H9 (cell line): ENCODE measurements at regions not wholly inside any gene's neighbourhood (a gene's known extent, or its start where the extent isn't known, plus 50 kb on each side); places are given as distances from the start of the nearest gene placed in this dataset.

ENCODE experiments used
- DNase-seq: peaks from one replicate; pipeline ENCODE4 v3.0.0-alpha.2; 2017
- H2AFZ ChIP-seq: one replicate; pipeline ENCODE4 v1.6.1; 2013; ENCODE audit warnings: mild to moderate bottlenecking, low read length, control low read depth, moderate library complexity
- H2AK5ac ChIP-seq: 2 replicates; pipeline ENCODE4 v1.6.1; 2013; ENCODE audit warnings: low read length, control low read depth, mixed read lengths; ENCODE audit not compliant: insufficient read length
- H2BK120ac ChIP-seq: one replicate; pipeline ENCODE4 v1.6.1; 2013; ENCODE audit warnings: low read depth, mild to moderate bottlenecking, low read length, control low read depth, inconsistent platforms; ENCODE audit not compliant: poor library complexity, severe bottlenecking
- H2BK12ac ChIP-seq: 2 replicates; pipeline ENCODE4 v1.6.1; 2013; ENCODE audit warnings: low read length, control low read depth, mixed read lengths, low read depth; ENCODE audit not compliant: insufficient read length
- H2BK15ac ChIP-seq: 2 replicates; pipeline ENCODE4 v1.6.1; 2013; ENCODE audit warnings: low read depth, low read length, control low read depth
- H2BK20ac ChIP-seq: one replicate; pipeline ENCODE4 v1.6.1; 2013; ENCODE audit warnings: low read depth, mild to moderate bottlenecking, low read length, control low read depth, inconsistent platforms; ENCODE audit not compliant: poor library complexity, severe bottlenecking
- H2BK5ac ChIP-seq: 2 replicates; pipeline ENCODE4 v1.6.1; 2013; ENCODE audit warnings: low read length, control low read depth, mixed read lengths; ENCODE audit not compliant: insufficient read length
- H3K14ac ChIP-seq: 2 replicates; pipeline ENCODE4 v1.6.1; 2013; ENCODE audit warnings: low read length, control low read depth; ENCODE audit not compliant: insufficient read depth
- H3K18ac ChIP-seq: 2 replicates; pipeline ENCODE4 v1.6.1; 2013; ENCODE audit warnings: low read depth, mild to moderate bottlenecking, mixed read lengths, low read length, control low read depth; ENCODE audit not compliant: insufficient read length
- H3K23ac ChIP-seq: 2 replicates; pipeline ENCODE4 v1.6.1; 2013; ENCODE audit warnings: low read length, control low read depth, mixed read lengths, low read depth; ENCODE audit not compliant: insufficient read length
- H3K23me2 ChIP-seq: 2 replicates; pipeline ENCODE4 v1.6.1; 2013; ENCODE audit warnings: low read depth, mild to moderate bottlenecking, mixed read lengths, low read length, control low read depth; ENCODE audit not compliant: insufficient read length, poor library complexity, severe bottlenecking
- H3K27ac ChIP-seq: 2 replicates; pipeline ENCODE4 v1.5.1; 2013; ENCODE audit warnings: low read length, control low read depth, mixed read lengths, low read depth; ENCODE audit not compliant: insufficient read length
- H3K27me3 ChIP-seq: 2 replicates; pipeline ENCODE4 v1.6.1; 2013; ENCODE audit warnings: low read length, control low read depth, inconsistent platforms; ENCODE audit not compliant: insufficient read depth
- H3K4ac ChIP-seq: 2 replicates; pipeline ENCODE4 v1.6.1; 2013; ENCODE audit warnings: low read depth, mild to moderate bottlenecking, control low read depth, inconsistent platforms, low read length, moderate library complexity
- H3K4me1 ChIP-seq: 2 replicates; pipeline ENCODE4 v1.6.1; 2013; ENCODE audit warnings: low read length, control low read depth, inconsistent platforms; ENCODE audit not compliant: insufficient read depth
- H3K4me2 ChIP-seq: 2 replicates; pipeline ENCODE4 v1.6.1; 2013; ENCODE audit warnings: low read length, control low read depth, mixed read lengths; ENCODE audit not compliant: insufficient read length, insufficient read depth
- H3K56ac ChIP-seq: 2 replicates; pipeline ENCODE4 v1.6.1; 2013; ENCODE audit warnings: low read depth, mild to moderate bottlenecking, mixed read lengths, low read length, control low read depth; ENCODE audit not compliant: insufficient read length
- H3K79me1 ChIP-seq: 2 replicates; pipeline ENCODE4 v1.6.1; 2013; ENCODE audit warnings: low read depth, mild to moderate bottlenecking, moderate library complexity, low read length, control low read depth, inconsistent platforms; ENCODE audit not compliant: insufficient read depth, poor library complexity, severe bottlenecking
- H3K79me2 ChIP-seq: 2 replicates; pipeline ENCODE4 v1.6.1; 2013; ENCODE audit warnings: low read length, control low read depth, inconsistent platforms; ENCODE audit not compliant: insufficient read depth
- H3K9ac ChIP-seq: 2 replicates; pipeline ENCODE4 v1.6.1; 2013; ENCODE audit warnings: low read length, control low read depth, mixed read lengths; ENCODE audit not compliant: insufficient read length; ENCODE audit errors: extremely low read depth
- H3K9me3 ChIP-seq: one replicate; pipeline ENCODE4 v1.6.1; 2013; ENCODE audit warnings: low read depth, low read length, inconsistent platforms; ENCODE audit not compliant: control insufficient read depth
- H3T11ph ChIP-seq: one replicate; pipeline ENCODE4 v1.6.1; 2013; ENCODE audit warnings: mild to moderate bottlenecking, low read length, control low read depth, inconsistent platforms
- H4K20me1 ChIP-seq: one replicate; pipeline ENCODE4 v1.6.1; 2013; ENCODE audit not compliant: control insufficient read depth, insufficient read length, insufficient read depth
- H4K5ac ChIP-seq: 2 replicates; pipeline ENCODE4 v1.6.1; 2013; ENCODE audit warnings: low read depth, mild to moderate bottlenecking, mixed read lengths, low read length, control low read depth; ENCODE audit not compliant: insufficient read length
- H4K8ac ChIP-seq: replicated peaks from 2 replicates; pipeline ENCODE4 v1.6.1; 2013; ENCODE audit warnings: low read length, control low read depth, mixed read lengths, low read depth; ENCODE audit not compliant: insufficient read length
- H4K91ac ChIP-seq: 2 replicates; pipeline ENCODE4 v1.6.1; 2013; ENCODE audit warnings: low read depth, mild to moderate bottlenecking, moderate library complexity, mixed read lengths, low read length, control low read depth; ENCODE audit not compliant: insufficient read length
- H3K27ac Mint-ChIP-seq, 3 experiments: 2 replicates in 2 of 3; 3 replicates in 1 of 3; pipeline ENCODE4 v1.8.0; 2020 to 2021; ENCODE audit warnings: mixed read lengths in 3 of 3, mild to moderate bottlenecking in 1 of 3, moderate library complexity in 1 of 3
- H3K27me3 Mint-ChIP-seq: 2 replicates; pipeline ENCODE4 v1.8.0; 2021; ENCODE audit warnings: low read depth, mild to moderate bottlenecking, moderate library complexity, mixed read lengths
- H3K36me3 Mint-ChIP-seq, 3 experiments: 2 replicates in 2 of 3; 3 replicates in 1 of 3; pipeline ENCODE4 v1.8.0; 2020 to 2021; ENCODE audit warnings: low read depth in 3 of 3, mixed read lengths in 3 of 3; ENCODE audit not compliant: insufficient read depth in 1 of 3
- H3K4me1 Mint-ChIP-seq, 2 experiments: 2 replicates each; pipeline ENCODE4 v1.8.0; 2020; ENCODE audit warnings: mixed read lengths in 2 of 2
- H3K4me3 Mint-ChIP-seq, 2 experiments: 2 replicates in 1 of 2; 3 replicates in 1 of 2; pipeline ENCODE4 v1.8.0; 2020 to 2021; ENCODE audit warnings: mild to moderate bottlenecking in 2 of 2, mixed read lengths in 2 of 2, moderate library complexity in 1 of 2
- H3K9me3 Mint-ChIP-seq, 2 experiments: 2 replicates in 1 of 2; 3 replicates in 1 of 2; pipeline ENCODE4 v1.8.0; 2020; ENCODE audit warnings: mild to moderate bottlenecking in 2 of 2, mixed read lengths in 2 of 2, moderate library complexity in 1 of 2
- CTCF ChIP-seq: fragments of 200-600 bp; sonication (generic); conservative IDR thresholded peaks from 3 replicates; pipeline ENCODE4 v1.8.0; 2021; ENCODE audit warnings: antibody characterized with exemption, mild to moderate bottlenecking
- WGBS: extraction: QIAGEN DNeasy Blood & Tissue Kit; methylation state at CpG from one replicate; pipeline ENCODE4 v1.1.7; 2013; ENCODE audit warnings: missing lambda C conversion rate, low lambda C conversion rate, mixed read lengths; ENCODE audit not compliant: insufficient read length; ENCODE audit errors: extremely low coverage; 5-methylcytosine and 5-hydroxymethylcytosine counted together

GRCh38 chr3:76812649-76813242 is 227.2 kb upstream of the ROBO2 start:
- H2BK5ac ChIP-seq: no peak overlapping the region
- no peak for DNase-seq
- H3T11ph ChIP-seq: no peak overlapping the region
- no peaks in the 10 kb centered on the region for H3K9me3 ChIP-seq
- H2AK5ac ChIP-seq: no peak overlapping the region
- H3K27me3 ChIP-seq: no peaks in the 10 kb centered on the region
- H4K8ac ChIP-seq: no peak overlapping the region
- Mint-ChIP-seq H3K4me1 (no peaks in the 10 kb centered on the region), H3K9me3 (no peaks in the 10 kb centered on the region; a peak in 1 of 5 replicates), H3K27me3 (no peaks in the 10 kb centered on the region), H3K36me3 (no peaks in the 10 kb centered on the region), H3K27ac (no peak overlapping the region), H3K4me3 (no peak overlapping the region)
- no peak overlapping the region for H4K91ac ChIP-seq
- no peak overlapping the region for H4K5ac ChIP-seq
- no peak overlapping the region for H2BK20ac ChIP-seq
- no peak overlapping the region for H3K27ac ChIP-seq
- no peak overlapping the region for H3K23ac ChIP-seq
- H3K18ac ChIP-seq: no peak overlapping the region
- H3K79me2 ChIP-seq: no peaks in the 10 kb centered on the region
- no CpG with 5 or more reads among the region's 2 CpGs for WGBS
- no peak overlapping the region for H3K4me2 ChIP-seq
- H3K14ac ChIP-seq: no peak overlapping the region
- H3K4ac ChIP-seq: no peak overlapping the region
- no peaks in the 10 kb centered on the region for H3K79me1 ChIP-seq
- no peak overlapping the region for H3K9ac ChIP-seq
- no peak overlapping the region for H2BK15ac ChIP-seq
- H2AFZ ChIP-seq: no peak overlapping the region
- no peak overlapping the region for H3K56ac ChIP-seq
- no peaks in the 10 kb centered on the region for H3K4me1 ChIP-seq
- no peak overlapping the region for H2BK12ac ChIP-seq
- no peak for TF ChIP-seq CTCF
- H3K23me2 ChIP-seq: no peaks in the 10 kb centered on the region
- no peaks in the 10 kb centered on the region for H4K20me1 ChIP-seq
- no peak overlapping the region for H2BK120ac ChIP-seq
